ENCODE measurements at regions not wholly inside any gene's neighbourhood (a gene's known extent, or its start where the extent isn't known, plus 50 kb on each side); places are given as distances from the start of the nearest gene placed in this dataset.

DNA sequence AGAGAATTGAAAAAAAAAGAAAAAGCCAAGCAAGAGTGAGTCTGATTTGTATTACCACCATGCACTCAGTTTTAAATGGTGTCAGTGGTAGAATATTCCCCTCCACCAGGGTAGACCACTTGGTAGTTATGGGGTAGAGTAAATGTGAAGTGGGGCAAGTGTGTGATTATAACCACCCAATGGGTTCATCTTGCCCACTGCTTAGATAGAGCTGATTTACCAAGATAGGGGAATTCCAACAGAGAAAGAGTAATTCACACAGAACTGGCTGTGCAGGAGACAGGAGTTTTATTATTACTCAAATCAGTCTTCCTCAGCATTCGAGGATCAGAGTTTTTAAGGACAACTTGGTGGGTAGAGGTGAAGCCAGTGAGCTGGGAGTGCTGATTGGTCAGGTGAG lies 113.3 kb upstream of the RAI14 start:
- no CpG with 5 or more reads among the region's 1 CpG for WGBS (ENCODE audit: insufficient coverage)
- no peak overlapping the region for H3K27ac Mint-ChIP-seq
- peak overlapping the region in 1 of 2 donors; percentile 29 for H3K4me3 Mint-ChIP-seq
- Histone ChIP-seq H3K79me2 (ENCODE audit: insufficient read depth, low read length) (no peaks in the 10 kb centered on the region), H3K4me3 (replicated peaks in 1 of 3; ENCODE audit: low read depth in 2 of 3, low read length in 3 of 3) (no peak overlapping the region), H3K9ac (ENCODE audit: insufficient read depth, low read length, poor library complexity, severe bottlenecking) (no peak overlapping the region), H3K36me3 (replicated peaks in 1 of 2; ENCODE audit: control insufficient read depth in 1 of 2, insufficient read depth in 2 of 2, low read length in 2 of 2) (no peaks in the 10 kb centered on the region), H2AFZ (ENCODE audit: insufficient read depth, low read depth, low read length, poor library complexity, severe bottlenecking) (no peak overlapping the region), H3K9me3 (replicated peaks in 1 of 2; ENCODE audit: control insufficient read depth in 1 of 2, insufficient read depth in 1 of 2, low read length in 2 of 2) (peaks cover 11 to 14% of the 10 kb centered on the region in 2 donors), H3K4me1 (ENCODE audit: control insufficient read depth in 1 of 2, insufficient read depth in 2 of 2, low read length in 2 of 2) (no peaks in the 10 kb centered on the region), H4K20me1 (ENCODE audit: insufficient read depth, low read length) (no peaks in the 10 kb centered on the region), H3K27me3 (ENCODE audit: control insufficient read depth in 2 of 2, insufficient read depth in 2 of 2, low read length in 2 of 2) (peaks cover 0 to 3% of the 10 kb centered on the region in 2 donors), H3K4me2 (replicated peaks; ENCODE audit: extremely low read depth, low read length, poor library complexity, severe bottlenecking) (no peak overlapping the region), H3K27ac (ENCODE audit: low read depth in 1 of 2, low read length in 2 of 2) (no peak overlapping the region)
- no peak for DNase-seq
- H3K9me3 Mint-ChIP-seq, result peaks cover 19 to 32% (median 27%) of the 10 kb centered on the region in 7 donors
- no peaks in the 10 kb centered on the region for H3K4me1 Mint-ChIP-seq
- no peaks in the 10 kb centered on the region for H3K36me3 Mint-ChIP-seq
- peaks cover 0 to 10% (median 4%) of the 10 kb centered on the region in 3 donors for H3K27me3 Mint-ChIP-seq (ENCODE audit: low read depth in 3 of 3)
- intact Hi-C loops (cut with micrococcal nuclease), result no loop called here
- TF ChIP-seq, protein P1, sequence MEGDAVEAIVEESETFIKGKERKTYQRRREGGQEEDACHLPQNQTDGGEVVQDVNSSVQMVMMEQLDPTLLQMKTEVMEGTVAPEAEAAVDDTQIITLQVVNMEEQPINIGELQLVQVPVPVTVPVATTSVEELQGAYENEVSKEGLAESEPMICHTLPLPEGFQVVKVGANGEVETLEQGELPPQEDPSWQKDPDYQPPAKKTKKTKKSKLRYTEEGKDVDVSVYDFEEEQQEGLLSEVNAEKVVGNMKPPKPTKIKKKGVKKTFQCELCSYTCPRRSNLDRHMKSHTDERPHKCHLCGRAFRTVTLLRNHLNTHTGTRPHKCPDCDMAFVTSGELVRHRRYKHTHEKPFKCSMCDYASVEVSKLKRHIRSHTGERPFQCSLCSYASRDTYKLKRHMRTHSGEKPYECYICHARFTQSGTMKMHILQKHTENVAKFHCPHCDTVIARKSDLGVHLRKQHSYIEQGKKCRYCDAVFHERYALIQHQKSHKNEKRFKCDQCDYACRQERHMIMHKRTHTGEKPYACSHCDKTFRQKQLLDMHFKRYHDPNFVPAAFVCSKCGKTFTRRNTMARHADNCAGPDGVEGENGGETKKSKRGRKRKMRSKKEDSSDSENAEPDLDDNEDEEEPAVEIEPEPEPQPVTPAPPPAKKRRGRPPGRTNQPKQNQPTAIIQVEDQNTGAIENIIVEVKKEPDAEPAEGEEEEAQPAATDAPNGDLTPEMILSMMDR (IDR thresholded peaks at IDR 0.05), result no peak

DNA sequence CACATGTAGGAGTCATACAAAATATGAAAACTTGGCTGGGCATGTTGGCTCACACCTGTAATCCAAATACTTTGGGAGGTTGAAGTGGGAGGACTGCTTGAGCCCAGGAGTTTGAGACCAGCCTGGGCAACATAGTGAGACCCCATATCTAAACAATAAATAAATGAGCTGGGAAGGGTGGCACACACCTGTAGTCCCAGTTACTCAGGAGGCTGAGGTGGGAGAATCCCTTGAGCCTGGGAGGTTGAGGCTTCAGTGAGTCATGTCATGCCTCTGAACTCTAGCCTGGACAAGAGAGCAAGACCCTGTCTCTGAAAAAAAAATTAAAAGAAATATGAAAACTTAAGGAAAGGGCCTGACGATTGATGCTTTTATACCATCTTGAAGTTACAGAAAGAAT lies 112.4 kb upstream of the RAI14 start:
- intact Hi-C loops (cut with micrococcal nuclease), result no loop called here
- TF ChIP-seq, protein P1 (IDR thresholded peaks at IDR 0.05), result no peak

More for the DNA sequence above, 112.4 kb upstream of the RAI14 start:
- H2AFZ ChIP-seq (ENCODE audit: insufficient read depth, low read depth, low read length, poor library complexity, severe bottlenecking), result no peak overlapping the region
- peaks cover 0 to 3% of the 10 kb centered on the region in 2 donors for H3K27me3 ChIP-seq (ENCODE audit: control insufficient read depth in 2 of 2, insufficient read depth in 2 of 2, low read length in 2 of 2)
- no peaks in the 10 kb centered on the region for H3K36me3 ChIP-seq (replicated peaks in 1 of 2; ENCODE audit: control insufficient read depth in 1 of 2, insufficient read depth in 2 of 2, low read length in 2 of 2)
- no peak overlapping the region for H3K27ac ChIP-seq (ENCODE audit: low read depth in 1 of 2, low read length in 2 of 2)
- DNase-seq, result no peak
- H3K79me2 ChIP-seq (ENCODE audit: insufficient read depth, low read length), result no peaks in the 10 kb centered on the region
- no peak overlapping the region for H3K9ac ChIP-seq (ENCODE audit: insufficient read depth, low read length, poor library complexity, severe bottlenecking)
- no peak overlapping the region for H3K4me2 ChIP-seq (replicated peaks; ENCODE audit: extremely low read depth, low read length, poor library complexity, severe bottlenecking)
- Mint-ChIP-seq H3K4me1 (no peaks in the 10 kb centered on the region), H3K4me3 (no peak overlapping the region), H3K27ac (no peak overlapping the region), H3K9me3 (peaks cover 19 to 32% (median 28%) of the 10 kb centered on the region in 7 donors), H3K36me3 (no peaks in the 10 kb centered on the region), H3K27me3 (ENCODE audit: low read depth in 3 of 3) (peaks cover 0 to 8% (median 4%) of the 10 kb centered on the region in 3 donors)
- H4K20me1 ChIP-seq (ENCODE audit: insufficient read depth, low read length), result no peaks in the 10 kb centered on the region
- H3K4me3 ChIP-seq (replicated peaks in 1 of 3; ENCODE audit: low read depth in 2 of 3, low read length in 3 of 3), result no peak overlapping the region
- no peaks in the 10 kb centered on the region for H3K4me1 ChIP-seq (ENCODE audit: control insufficient read depth in 1 of 2, insufficient read depth in 2 of 2, low read length in 2 of 2)
- 33% methylated on average over 1 of the region's 1 CpG for WGBS (ENCODE audit: insufficient coverage)
- H3K9me3 ChIP-seq (replicated peaks in 1 of 2; ENCODE audit: control insufficient read depth in 1 of 2, insufficient read depth in 1 of 2, low read length in 2 of 2), result peaks cover 11 to 14% of the 10 kb centered on the region in 2 donors

All from CD14-positive monocyte (primary cell).